ENCODE measurements at regions not wholly inside any gene's neighbourhood (a gene's known extent, or its start where the extent isn't known, plus 50 kb on each side); places are given as distances from the start of the nearest gene placed in this dataset.

DNA sequence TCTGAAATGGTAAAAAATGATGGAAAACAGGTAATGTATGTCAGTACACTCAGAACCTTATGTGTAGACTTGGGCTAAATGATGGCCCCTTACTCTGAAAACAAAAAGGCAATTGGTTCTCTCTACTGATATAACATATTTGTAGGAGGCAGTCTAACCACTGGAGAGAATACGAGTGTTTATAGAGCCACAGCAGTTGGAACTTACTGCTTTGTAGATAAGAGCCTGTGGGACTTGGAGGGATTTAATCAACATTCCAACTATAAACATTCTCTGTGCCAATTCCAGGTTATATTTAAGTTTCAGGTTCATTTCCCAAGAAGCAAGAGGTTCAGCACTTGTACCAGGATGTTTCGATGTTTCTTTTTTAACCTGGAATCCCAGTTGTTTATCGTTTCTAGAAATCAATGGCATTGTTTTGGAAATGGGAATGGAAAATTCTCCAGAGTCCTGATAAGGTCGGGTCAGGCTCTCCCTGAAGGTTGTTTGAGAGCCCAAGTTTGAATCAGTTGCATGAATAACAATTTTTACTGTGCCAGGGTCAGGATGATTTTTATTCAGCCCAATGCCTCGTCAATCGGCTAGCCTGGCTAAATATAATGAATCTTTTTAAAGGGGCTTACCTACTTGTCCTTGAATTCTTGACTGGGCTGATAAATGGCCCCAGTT is 278.4 kb upstream of the FAM98A start (continued):
- no peak for TF ChIP-seq FOXJ3 (CRISPR knock-in tag; IDR thresholded peaks at IDR 0.05; ENCODE audit: borderline replicate concordance)
- TF ChIP-seq HMGA2 (CRISPR knock-in tag; IDR thresholded peaks at IDR 0.05) = no peak
- TF ChIP-seq OVOL2 (CRISPR knock-in tag; IDR thresholded peaks at IDR 0.05; ENCODE audit: borderline replicate concordance) = no peak
- TF ChIP-seq ETV6 (CRISPR knock-in tag; IDR thresholded peaks at IDR 0.05) = no peak
- TF ChIP-seq, protein P1, sequence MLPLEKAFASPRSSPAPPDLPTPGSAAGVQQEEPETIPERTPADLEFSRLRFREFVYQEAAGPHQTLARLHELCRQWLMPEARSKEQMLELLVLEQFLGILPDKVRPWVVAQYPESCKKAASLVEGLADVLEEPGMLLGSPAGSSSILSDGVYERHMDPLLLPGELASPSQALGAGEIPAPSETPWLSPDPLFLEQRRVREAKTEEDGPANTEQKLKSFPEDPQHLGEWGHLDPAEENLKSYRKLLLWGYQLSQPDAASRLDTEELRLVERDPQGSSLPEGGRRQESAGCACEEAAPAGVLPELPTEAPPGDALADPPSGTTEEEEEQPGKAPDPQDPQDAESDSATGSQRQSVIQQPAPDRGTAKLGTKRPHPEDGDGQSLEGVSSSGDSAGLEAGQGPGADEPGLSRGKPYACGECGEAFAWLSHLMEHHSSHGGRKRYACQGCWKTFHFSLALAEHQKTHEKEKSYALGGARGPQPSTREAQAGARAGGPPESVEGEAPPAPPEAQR (CRISPR knock-in tag; IDR thresholded peaks at IDR 0.05) = no peak

DNA sequence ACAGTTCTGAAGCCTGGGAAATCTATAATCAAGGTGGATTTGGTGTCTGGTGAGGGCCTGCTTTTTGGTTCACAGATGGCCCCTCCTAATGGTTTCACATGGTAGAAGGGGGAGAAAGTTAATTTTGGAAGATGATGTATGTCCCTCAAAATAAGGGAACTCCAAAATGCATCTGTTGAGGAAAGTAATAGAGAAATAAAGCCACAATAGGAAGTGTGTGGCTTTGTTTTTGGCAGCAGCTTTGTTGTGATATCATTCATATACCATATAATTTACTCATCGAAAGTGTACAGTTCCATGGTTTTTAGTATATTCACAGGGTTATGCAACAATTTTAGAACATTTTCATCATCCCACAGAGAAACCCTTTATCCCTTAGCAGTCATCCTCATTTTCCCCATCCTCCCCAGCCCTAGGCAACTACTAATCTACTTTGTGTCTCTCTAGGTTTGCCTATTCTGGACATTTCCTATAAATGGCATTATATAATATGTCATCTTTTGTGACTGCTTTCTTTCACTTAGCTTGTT is 274.0 kb upstream of the FAM98A start:
- ChIA-PET CTCF (no interaction called here), POLR2A (no interaction called here)

DNA sequence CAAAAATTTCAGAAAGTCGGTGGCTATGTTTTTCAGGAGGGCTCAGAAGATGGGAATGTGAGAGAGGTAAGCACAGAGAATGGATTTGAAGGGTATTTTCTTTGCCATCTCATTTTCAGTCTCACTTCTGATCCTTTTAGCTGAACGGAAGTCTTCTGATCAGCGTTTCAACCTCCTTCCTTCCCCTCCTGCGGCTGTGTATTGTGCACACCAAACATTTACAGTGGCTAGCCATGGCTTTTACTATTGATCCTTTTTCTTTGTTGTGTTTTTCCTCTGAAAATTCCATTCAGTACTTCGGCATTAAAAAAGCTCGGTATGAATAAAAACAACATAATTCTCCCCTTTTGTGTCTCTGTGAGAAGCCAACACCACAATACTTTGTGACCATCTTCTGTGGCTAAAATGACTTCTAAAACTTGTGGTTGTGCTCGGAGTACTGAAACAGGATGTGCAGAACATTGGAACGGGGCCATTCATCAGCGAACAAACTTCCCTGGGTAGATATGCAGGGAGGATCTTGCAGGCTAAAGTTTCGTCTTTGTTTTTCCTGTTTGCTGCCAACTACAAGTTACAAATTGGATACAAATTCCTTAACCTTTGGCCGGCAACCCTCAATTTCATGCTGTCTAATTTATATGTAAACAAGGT is 260.8 kb upstream of the FAM98A start:
- peaks cover 62% of the 10 kb centered on the region for H3K9me3 Mint-ChIP-seq
- POLR2A ChIA-PET = no interaction called here
- ATAC-seq = no peak
- H3K4me3 Mint-ChIP-seq = no peak overlapping the region
- peaks cover 2% of the 10 kb centered on the region; the same call in 1 of the 2 replicates for H3K27me3 Mint-ChIP-seq (ENCODE audit: low read depth)
- H3K27ac Mint-ChIP-seq = no peak overlapping the region
- peaks cover 34% of the 10 kb centered on the region for H3K36me3 Mint-ChIP-seq
- peaks cover 17% of the 10 kb centered on the region for H3K4me1 Mint-ChIP-seq
- no peak for DNase-seq (ENCODE audit: low spot score)
- CTCF ChIA-PET = no interaction called here
- TF ChIP-seq ESRRA (CRISPR knock-in tag; IDR thresholded peaks at IDR 0.05; ENCODE audit: borderline replicate concordance) (no peak), FOXP1 (CRISPR knock-in tag; IDR thresholded peaks at IDR 0.05; ENCODE audit: borderline replicate concordance) (no peak), TCF7 (CRISPR knock-in tag; IDR thresholded peaks at IDR 0.05; ENCODE audit: low read depth) (no peak), NFE2L1 (CRISPR knock-in tag; IDR thresholded peaks at IDR 0.05) (no peak), ZNF232 (CRISPR knock-in tag; IDR thresholded peaks at IDR 0.05) (no peak), NFATC4 (CRISPR knock-in tag; IDR thresholded peaks at IDR 0.05) (no peak), ATF1 (CRISPR knock-in tag; IDR thresholded peaks at IDR 0.05) (no peak), TP53 (CRISPR knock-in tag; IDR thresholded peaks at IDR 0.05) (no peak), KAT7 (CRISPR knock-in tag; IDR thresholded peaks at IDR 0.05; ENCODE audit: borderline replicate concordance) (no peak), JUN (CRISPR knock-in tag; IDR thresholded peaks at IDR 0.05) (no peak)
- TF ChIP-seq, protein P2, sequence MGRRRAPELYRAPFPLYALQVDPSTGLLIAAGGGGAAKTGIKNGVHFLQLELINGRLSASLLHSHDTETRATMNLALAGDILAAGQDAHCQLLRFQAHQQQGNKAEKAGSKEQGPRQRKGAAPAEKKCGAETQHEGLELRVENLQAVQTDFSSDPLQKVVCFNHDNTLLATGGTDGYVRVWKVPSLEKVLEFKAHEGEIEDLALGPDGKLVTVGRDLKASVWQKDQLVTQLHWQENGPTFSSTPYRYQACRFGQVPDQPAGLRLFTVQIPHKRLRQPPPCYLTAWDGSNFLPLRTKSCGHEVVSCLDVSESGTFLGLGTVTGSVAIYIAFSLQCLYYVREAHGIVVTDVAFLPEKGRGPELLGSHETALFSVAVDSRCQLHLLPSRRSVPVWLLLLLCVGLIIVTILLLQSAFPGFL (CRISPR knock-in tag; IDR thresholded peaks at IDR 0.05; ENCODE audit: borderline replicate concordance) = no peak
- TF ChIP-seq, protein P3, sequence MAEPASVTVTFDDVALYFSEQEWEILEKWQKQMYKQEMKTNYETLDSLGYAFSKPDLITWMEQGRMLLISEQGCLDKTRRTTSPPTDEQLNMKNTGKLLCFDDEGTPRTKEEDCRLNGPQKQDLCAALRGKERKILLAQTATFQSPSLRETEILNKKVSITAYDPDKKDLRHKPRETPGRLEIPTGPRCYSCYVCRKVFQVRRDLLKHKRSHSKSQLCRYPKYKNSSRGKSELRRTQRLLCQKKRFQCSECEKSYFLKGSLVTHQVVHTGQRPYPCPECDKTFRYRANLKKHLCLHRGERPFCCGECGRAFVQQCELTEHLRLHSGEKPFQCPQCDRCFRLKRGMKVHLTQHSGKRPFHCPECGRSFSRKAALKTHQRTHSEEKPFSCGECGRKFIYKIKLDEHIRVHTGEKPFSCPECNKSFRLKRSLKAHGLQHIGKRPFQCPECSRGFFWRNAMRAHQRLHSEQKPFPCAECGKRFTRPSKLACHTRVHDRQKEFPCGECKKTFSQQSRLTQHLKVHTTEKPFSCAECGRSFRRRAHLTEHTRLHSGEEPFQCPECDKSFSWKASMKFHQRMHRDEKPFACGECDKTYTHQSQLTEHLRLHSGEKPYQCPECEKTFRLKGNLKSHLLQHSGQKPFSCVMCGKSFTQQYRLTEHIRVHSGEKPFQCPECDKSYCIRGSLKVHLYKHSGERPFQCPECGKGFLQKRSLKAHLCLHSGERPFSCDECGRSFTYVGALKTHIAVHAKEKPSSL (CRISPR knock-in tag; conservative IDR thresholded peaks at IDR 0.05) = no peak
- TF ChIP-seq, protein P4, sequence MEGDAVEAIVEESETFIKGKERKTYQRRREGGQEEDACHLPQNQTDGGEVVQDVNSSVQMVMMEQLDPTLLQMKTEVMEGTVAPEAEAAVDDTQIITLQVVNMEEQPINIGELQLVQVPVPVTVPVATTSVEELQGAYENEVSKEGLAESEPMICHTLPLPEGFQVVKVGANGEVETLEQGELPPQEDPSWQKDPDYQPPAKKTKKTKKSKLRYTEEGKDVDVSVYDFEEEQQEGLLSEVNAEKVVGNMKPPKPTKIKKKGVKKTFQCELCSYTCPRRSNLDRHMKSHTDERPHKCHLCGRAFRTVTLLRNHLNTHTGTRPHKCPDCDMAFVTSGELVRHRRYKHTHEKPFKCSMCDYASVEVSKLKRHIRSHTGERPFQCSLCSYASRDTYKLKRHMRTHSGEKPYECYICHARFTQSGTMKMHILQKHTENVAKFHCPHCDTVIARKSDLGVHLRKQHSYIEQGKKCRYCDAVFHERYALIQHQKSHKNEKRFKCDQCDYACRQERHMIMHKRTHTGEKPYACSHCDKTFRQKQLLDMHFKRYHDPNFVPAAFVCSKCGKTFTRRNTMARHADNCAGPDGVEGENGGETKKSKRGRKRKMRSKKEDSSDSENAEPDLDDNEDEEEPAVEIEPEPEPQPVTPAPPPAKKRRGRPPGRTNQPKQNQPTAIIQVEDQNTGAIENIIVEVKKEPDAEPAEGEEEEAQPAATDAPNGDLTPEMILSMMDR (IDR thresholded peaks at IDR 0.05) = no peak
- TF ChIP-seq, protein P5, sequence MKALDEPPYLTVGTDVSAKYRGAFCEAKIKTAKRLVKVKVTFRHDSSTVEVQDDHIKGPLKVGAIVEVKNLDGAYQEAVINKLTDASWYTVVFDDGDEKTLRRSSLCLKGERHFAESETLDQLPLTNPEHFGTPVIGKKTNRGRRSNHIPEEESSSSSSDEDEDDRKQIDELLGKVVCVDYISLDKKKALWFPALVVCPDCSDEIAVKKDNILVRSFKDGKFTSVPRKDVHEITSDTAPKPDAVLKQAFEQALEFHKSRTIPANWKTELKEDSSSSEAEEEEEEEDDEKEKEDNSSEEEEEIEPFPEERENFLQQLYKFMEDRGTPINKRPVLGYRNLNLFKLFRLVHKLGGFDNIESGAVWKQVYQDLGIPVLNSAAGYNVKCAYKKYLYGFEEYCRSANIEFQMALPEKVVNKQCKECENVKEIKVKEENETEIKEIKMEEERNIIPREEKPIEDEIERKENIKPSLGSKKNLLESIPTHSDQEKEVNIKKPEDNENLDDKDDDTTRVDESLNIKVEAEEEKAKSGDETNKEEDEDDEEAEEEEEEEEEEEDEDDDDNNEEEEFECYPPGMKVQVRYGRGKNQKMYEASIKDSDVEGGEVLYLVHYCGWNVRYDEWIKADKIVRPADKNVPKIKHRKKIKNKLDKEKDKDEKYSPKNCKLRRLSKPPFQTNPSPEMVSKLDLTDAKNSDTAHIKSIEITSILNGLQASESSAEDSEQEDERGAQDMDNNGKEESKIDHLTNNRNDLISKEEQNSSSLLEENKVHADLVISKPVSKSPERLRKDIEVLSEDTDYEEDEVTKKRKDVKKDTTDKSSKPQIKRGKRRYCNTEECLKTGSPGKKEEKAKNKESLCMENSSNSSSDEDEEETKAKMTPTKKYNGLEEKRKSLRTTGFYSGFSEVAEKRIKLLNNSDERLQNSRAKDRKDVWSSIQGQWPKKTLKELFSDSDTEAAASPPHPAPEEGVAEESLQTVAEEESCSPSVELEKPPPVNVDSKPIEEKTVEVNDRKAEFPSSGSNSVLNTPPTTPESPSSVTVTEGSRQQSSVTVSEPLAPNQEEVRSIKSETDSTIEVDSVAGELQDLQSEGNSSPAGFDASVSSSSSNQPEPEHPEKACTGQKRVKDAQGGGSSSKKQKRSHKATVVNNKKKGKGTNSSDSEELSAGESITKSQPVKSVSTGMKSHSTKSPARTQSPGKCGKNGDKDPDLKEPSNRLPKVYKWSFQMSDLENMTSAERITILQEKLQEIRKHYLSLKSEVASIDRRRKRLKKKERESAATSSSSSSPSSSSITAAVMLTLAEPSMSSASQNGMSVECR (CRISPR knock-in tag; IDR thresholded peaks at IDR 0.05; ENCODE audit: borderline replicate concordance) = no peak

More for the DNA sequence above, 274.0 kb upstream of the FAM98A start:
- H3K4me3 Mint-ChIP-seq = no peak overlapping the region
- TF ChIP-seq SMAD4 (CRISPR knock-in tag; IDR thresholded peaks at IDR 0.05) = no peak
- DNase-seq (ENCODE audit: low spot score) (no peak), ATAC-seq (no peak)
- no peaks in the 10 kb centered on the region for H3K27me3 Mint-ChIP-seq (ENCODE audit: low read depth)
- H3K27ac Mint-ChIP-seq = no peak overlapping the region
- H3K4me1 Mint-ChIP-seq = peaks cover 5% of the 10 kb centered on the region
- H3K9me3 Mint-ChIP-seq = peaks cover 56% of the 10 kb centered on the region
- peaks cover 19% of the 10 kb centered on the region for H3K36me3 Mint-ChIP-seq

Data from WTC11 (cell line).